GM21576 (cell line): ENCODE measurements at regions not wholly inside any gene's neighbourhood (a gene's known extent, or its start where the extent isn't known, plus 50 kb on each side); places are given as distances from the start of the nearest gene placed in this dataset.

Source experiments
- ATAC-seq: cut with Tn5 transposase; IDR thresholded peaks from one replicate; pipeline ENCODE4 v1.9.1; 2021; ENCODE audit warnings: mild to moderate bottlenecking, moderate library complexity; ENCODE audit not compliant: unreplicated experiment

- no peak for ATAC-seq
Observed at GRCh38 chr5:74054641-74055421, 428.8 kb downstream of the ARHGEF28 start.

GRCh38 chr5:74054139-74054538 lies 428.1 kb downstream of the ARHGEF28 start:
- no peak for ATAC-seq

- ATAC-seq, result no peak
Observed at GRCh38 chr5:74052441-74053221, 426.6 kb downstream of the ARHGEF28 start.

- no peak for ATAC-seq
Observed at GRCh38 chr5:74051076-74051475, 425.1 kb downstream of the ARHGEF28 start.

GRCh38 chr5:74044936-74045335 lies 418.9 kb downstream of the ARHGEF28 start:
- ATAC-seq, result no peak

- no peak for ATAC-seq
Observed at GRCh38 chr5:74042959-74043358, 417.0 kb downstream of the ARHGEF28 start.

- ATAC-seq, result no peak
Observed at GRCh38 chr5:74042559-74042958, 416.6 kb downstream of the ARHGEF28 start.

- no peak for ATAC-seq
Observed at GRCh38 chr5:74041913-74042312, 415.9 kb downstream of the ARHGEF28 start.

GRCh38 chr5:74040811-74041491 lies 415.0 kb downstream of the ARHGEF28 start:
- ATAC-seq, result no peak

- ATAC-seq, result no peak
Observed at GRCh38 chr5:74040065-74040551, 414.1 kb downstream of the ARHGEF28 start.

GRCh38 chr5:74037321-74037720 lies 411.3 kb downstream of the ARHGEF28 start:
- ATAC-seq, result no peak

GRCh38 chr5:74035521-74035937 lies 409.5 kb downstream of the ARHGEF28 start:
- no peak for ATAC-seq

GRCh38 chr5:74034733-74035132 lies 408.7 kb downstream of the ARHGEF28 start:
- no peak for ATAC-seq

- no peak for ATAC-seq
Observed at GRCh38 chr5:74032617-74033016, 406.6 kb downstream of the ARHGEF28 start.

GRCh38 chr5:74031536-74031935 lies 405.5 kb downstream of the ARHGEF28 start:
- no peak for ATAC-seq

- ATAC-seq, result no peak
Observed at GRCh38 chr5:74030821-74031220, 404.8 kb downstream of the ARHGEF28 start.

- ATAC-seq, result no peak
Observed at GRCh38 chr5:74030371-74030770, 404.4 kb downstream of the ARHGEF28 start.

GRCh38 chr5:74028976-74029375 lies 403.0 kb downstream of the ARHGEF28 start:
- ATAC-seq, result no peak

- ATAC-seq, result no peak
Observed at GRCh38 chr5:74028406-74028805, 402.4 kb downstream of the ARHGEF28 start.

- no peak for ATAC-seq
Observed at GRCh38 chr5:74027732-74028338, 401.8 kb downstream of the ARHGEF28 start.

- no peak for ATAC-seq
Observed at GRCh38 chr5:74026310-74026709, 400.3 kb downstream of the ARHGEF28 start.
